WTC11 (cell line): ENCODE measurements at regions not wholly inside any gene's neighbourhood (a gene's known extent, or its start where the extent isn't known, plus 50 kb on each side); places are given as distances from the start of the nearest gene placed in this dataset.

ENCODE experiments used
- ATAC-seq: fragments of 200-7000 bp; cut with Tn5 transposase; 2 replicates; pipeline ENCODE4 v1.10.0; 2021; ENCODE audit warnings: mild to moderate bottlenecking, moderate library complexity
- CTCF ChIA-PET: fragments of 300-600 bp; sonication (Branson Sonifier 250); formaldehyde crosslinking; loops from one replicate; lab custom pipeline; 2021; ENCODE audit warnings: antibody characterized with exemption; lab: Charles Lee
- POLR2A ChIA-PET: fragments of 350-600 bp; sonication (Branson Sonifier 250); formaldehyde crosslinking; loops from one replicate; lab custom pipeline; 2021; ENCODE audit warnings: antibody characterized with exemption; lab: Charles Lee
- DNase-seq: peaks from one replicate; pipeline ENCODE4 v3.0.0; 2021; ENCODE audit warnings: low spot score
- H3K27ac Mint-ChIP-seq: 2 replicates; pipeline ENCODE4 v1.8.0; 2021; ENCODE audit warnings: mixed read lengths
- H3K27me3 Mint-ChIP-seq: 2 replicates; pipeline ENCODE4 v1.8.0; 2021; ENCODE audit warnings: low read depth, mild to moderate bottlenecking, moderate library complexity, mixed read lengths
- H3K36me3 Mint-ChIP-seq: 2 replicates; pipeline ENCODE4 v1.8.0; 2021; ENCODE audit warnings: mixed read lengths
- H3K4me1 Mint-ChIP-seq: 2 replicates; pipeline ENCODE4 v1.8.0; 2022; ENCODE audit warnings: mixed read lengths
- H3K4me3 Mint-ChIP-seq: 2 replicates; pipeline ENCODE4 v1.8.0; 2021; ENCODE audit warnings: mild to moderate bottlenecking, moderate library complexity, mixed read lengths
- H3K9me3 Mint-ChIP-seq: 2 replicates; pipeline ENCODE4 v1.8.0; 2021; ENCODE audit warnings: mixed read lengths
- CREM ChIP-seq: sonication (generic); formaldehyde crosslinking; IDR thresholded peaks from 2 replicates; pipeline ENCODE4 v1.8.1; 2022; ENCODE audit warnings: mild to moderate bottlenecking, missing genetic modification reagents, moderate library complexity
- E2F1 ChIP-seq: sonication (generic); formaldehyde crosslinking; IDR thresholded peaks from 2 replicates; pipeline ENCODE4 v1.8.0; 2022; ENCODE audit warnings: mild to moderate bottlenecking, missing genetic modification reagents
- ETV6 ChIP-seq: sonication (generic); formaldehyde crosslinking; IDR thresholded peaks from 2 replicates; pipeline ENCODE4 v1.8.1; 2022; ENCODE audit warnings: mild to moderate bottlenecking, missing genetic modification reagents
- FOXJ3 ChIP-seq: sonication (generic); formaldehyde crosslinking; IDR thresholded peaks from 2 replicates; pipeline ENCODE4 v1.9.0; 2021; ENCODE audit warnings: missing genetic modification reagents, mild to moderate bottlenecking, borderline replicate concordance
- FOXP4 ChIP-seq: sonication (generic); formaldehyde crosslinking; IDR thresholded peaks from 2 replicates; pipeline ENCODE4 v1.8.0; 2022; ENCODE audit warnings: mild to moderate bottlenecking, missing genetic modification reagents
- GTF2I ChIP-seq: fragments of 250-450 bp; sonication (Bioruptor Pico); conservative IDR thresholded peaks from 2 replicates; pipeline ENCODE4 v1.4.0; 2021; ENCODE audit warnings: mild to moderate bottlenecking
- SP1 ChIP-seq: sonication (generic); formaldehyde crosslinking; conservative IDR thresholded peaks from 2 replicates; pipeline ENCODE4 v1.8.1; 2022; ENCODE audit warnings: missing genetic modification reagents
- STAT6 ChIP-seq: sonication (generic); formaldehyde crosslinking; conservative IDR thresholded peaks from 2 replicates; pipeline ENCODE4 v1.8.1; 2023; ENCODE audit warnings: mild to moderate bottlenecking, low read depth, missing genetic modification reagents, moderate library complexity
- TEAD1 ChIP-seq: sonication (generic); formaldehyde crosslinking; IDR thresholded peaks from 2 replicates; pipeline ENCODE4 v1.8.0; 2022; ENCODE audit warnings: mild to moderate bottlenecking, missing genetic modification reagents
- TP53 ChIP-seq: sonication (generic); formaldehyde crosslinking; IDR thresholded peaks from 2 replicates; pipeline ENCODE4 v1.8.1; 2023; ENCODE audit warnings: mild to moderate bottlenecking, missing genetic modification reagents
- ZNF396 ChIP-seq: fragments of 250-450 bp; sonication (Bioruptor Pico); IDR thresholded peaks from 2 replicates; pipeline ENCODE4 v1.8.0; 2021; ENCODE audit warnings: mild to moderate bottlenecking, moderate library complexity, borderline replicate concordance
- TF ChIP-seq, protein P1 (sequence below): sonication (generic); formaldehyde crosslinking; IDR thresholded peaks from 2 replicates; pipeline ENCODE4 v1.8.0; 2022; ENCODE audit warnings: mild to moderate bottlenecking, missing genetic modification reagents
- TF ChIP-seq, protein P2 (sequence below): fragments of 250-450 bp; sonication (Bioruptor Pico); IDR thresholded peaks from 2 replicates; pipeline ENCODE4 v1.9.0; 2021; ENCODE audit warnings: mild to moderate bottlenecking
- TF ChIP-seq, protein P3 (sequence below): sonication (generic); formaldehyde crosslinking; IDR thresholded peaks from 2 replicates; pipeline ENCODE4 v1.8.0; 2023; ENCODE audit warnings: missing genetic modification reagents, mild to moderate bottlenecking, borderline replicate concordance

DNA sequence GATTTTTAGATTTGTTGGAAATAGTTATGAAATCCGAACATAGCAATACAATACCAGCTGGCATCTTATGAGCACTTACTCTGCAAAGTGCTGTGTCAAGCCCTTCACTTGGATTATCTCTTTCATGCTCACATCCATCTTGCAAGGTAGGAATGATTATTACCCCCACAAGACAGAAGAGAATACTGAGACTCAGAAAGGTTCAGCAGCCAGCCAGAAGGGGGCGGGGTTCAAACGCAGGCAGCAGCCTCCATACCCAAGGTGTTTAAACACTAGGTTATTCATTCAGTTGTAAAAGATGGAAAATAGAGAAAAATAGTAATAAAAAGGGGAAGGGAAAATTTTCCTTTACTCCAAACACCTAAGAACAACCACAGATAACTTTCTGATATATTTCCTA, 158.5 kb downstream of the CCDC34 start:
- DNase-seq (no peak), ATAC-seq (no peak)
- Mint-ChIP-seq H3K4me3 (no peak overlapping the region), H3K4me1 (peaks cover 34% of the 10 kb centered on the region), H3K27ac (no peak overlapping the region), H3K27me3 (no peaks in the 10 kb centered on the region), H3K36me3 (peaks cover 19% of the 10 kb centered on the region), H3K9me3 (no peaks in the 10 kb centered on the region)
- CTCF ChIA-PET: no interaction called here
- TF ChIP-seq TP53 (CRISPR knock-in tag): no peak
- no peak for TF ChIP-seq FOXJ3 (CRISPR knock-in tag)
- no peak for TF ChIP-seq E2F1
- TF ChIP-seq FOXP4 (CRISPR knock-in tag): no peak
- TF ChIP-seq, protein P1, sequence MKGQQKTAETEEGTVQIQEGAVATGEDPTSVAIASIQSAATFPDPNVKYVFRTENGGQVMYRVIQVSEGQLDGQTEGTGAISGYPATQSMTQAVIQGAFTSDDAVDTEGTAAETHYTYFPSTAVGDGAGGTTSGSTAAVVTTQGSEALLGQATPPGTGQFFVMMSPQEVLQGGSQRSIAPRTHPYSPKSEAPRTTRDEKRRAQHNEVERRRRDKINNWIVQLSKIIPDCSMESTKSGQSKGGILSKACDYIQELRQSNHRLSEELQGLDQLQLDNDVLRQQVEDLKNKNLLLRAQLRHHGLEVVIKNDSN (CRISPR knock-in tag): no peak
- no peak for TF ChIP-seq GTF2I (CRISPR knock-in tag)
- no peak for TF ChIP-seq STAT6 (CRISPR knock-in tag)
- POLR2A ChIA-PET: no interaction called here

DNA sequence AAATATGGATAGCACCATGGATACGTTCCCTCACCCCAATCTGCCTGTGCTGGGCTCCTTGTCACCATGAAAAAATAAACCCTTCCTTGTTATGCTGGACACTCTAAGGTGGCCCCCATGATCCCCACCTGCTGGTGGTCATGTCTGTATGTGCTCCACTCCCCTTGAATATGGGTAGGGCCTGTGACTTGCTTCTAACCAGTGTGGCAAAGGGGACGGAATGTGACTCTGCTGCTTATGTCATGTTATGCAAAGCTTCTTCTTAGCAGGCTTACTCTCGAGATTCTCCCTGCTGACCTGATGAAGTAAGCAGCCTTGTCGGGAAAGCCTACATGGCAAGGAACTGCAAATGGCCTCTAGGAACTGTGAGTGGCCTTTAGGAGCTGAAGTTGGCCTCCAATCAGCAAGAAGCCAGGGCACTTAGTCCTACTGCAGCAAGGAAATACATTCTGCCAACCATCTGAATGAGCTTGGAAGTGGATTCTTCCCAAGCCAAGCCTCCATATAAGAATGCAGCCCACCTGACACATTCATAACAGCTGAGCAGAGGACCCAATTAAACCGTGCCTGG, 159.9 kb downstream of the CCDC34 start:
- H3K4me1 Mint-ChIP-seq: peaks cover 34% of the 10 kb centered on the region
- CTCF ChIA-PET: interaction anchor here (0.5 kb wide), 1 partner anchor 284 kb away, joined by 3 read pairs; no protein-coding TSS in a partner anchor
- H3K4me3 Mint-ChIP-seq: no peak overlapping the region

More for the DNA sequence above, 159.9 kb downstream of the CCDC34 start:
- Mint-ChIP-seq H3K27ac (no peak overlapping the region), H3K9me3 (no peaks in the 10 kb centered on the region), H3K36me3 (peaks cover 15% of the 10 kb centered on the region), H3K27me3 (no peaks in the 10 kb centered on the region)
- POLR2A ChIA-PET: no interaction called here
- TF ChIP-seq SP1 (CRISPR knock-in tag) (no peak), CREM (CRISPR knock-in tag) (no peak), ZNF396 (no peak), TEAD1 (CRISPR knock-in tag) (no peak), ETV6 (no peak)
- TF ChIP-seq, protein P2, sequence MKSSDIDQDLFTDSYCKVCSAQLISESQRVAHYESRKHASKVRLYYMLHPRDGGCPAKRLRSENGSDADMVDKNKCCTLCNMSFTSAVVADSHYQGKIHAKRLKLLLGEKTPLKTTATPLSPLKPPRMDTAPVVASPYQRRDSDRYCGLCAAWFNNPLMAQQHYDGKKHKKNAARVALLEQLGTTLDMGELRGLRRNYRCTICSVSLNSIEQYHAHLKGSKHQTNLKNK (CRISPR knock-in tag): no peak
- TF ChIP-seq, protein P3, sequence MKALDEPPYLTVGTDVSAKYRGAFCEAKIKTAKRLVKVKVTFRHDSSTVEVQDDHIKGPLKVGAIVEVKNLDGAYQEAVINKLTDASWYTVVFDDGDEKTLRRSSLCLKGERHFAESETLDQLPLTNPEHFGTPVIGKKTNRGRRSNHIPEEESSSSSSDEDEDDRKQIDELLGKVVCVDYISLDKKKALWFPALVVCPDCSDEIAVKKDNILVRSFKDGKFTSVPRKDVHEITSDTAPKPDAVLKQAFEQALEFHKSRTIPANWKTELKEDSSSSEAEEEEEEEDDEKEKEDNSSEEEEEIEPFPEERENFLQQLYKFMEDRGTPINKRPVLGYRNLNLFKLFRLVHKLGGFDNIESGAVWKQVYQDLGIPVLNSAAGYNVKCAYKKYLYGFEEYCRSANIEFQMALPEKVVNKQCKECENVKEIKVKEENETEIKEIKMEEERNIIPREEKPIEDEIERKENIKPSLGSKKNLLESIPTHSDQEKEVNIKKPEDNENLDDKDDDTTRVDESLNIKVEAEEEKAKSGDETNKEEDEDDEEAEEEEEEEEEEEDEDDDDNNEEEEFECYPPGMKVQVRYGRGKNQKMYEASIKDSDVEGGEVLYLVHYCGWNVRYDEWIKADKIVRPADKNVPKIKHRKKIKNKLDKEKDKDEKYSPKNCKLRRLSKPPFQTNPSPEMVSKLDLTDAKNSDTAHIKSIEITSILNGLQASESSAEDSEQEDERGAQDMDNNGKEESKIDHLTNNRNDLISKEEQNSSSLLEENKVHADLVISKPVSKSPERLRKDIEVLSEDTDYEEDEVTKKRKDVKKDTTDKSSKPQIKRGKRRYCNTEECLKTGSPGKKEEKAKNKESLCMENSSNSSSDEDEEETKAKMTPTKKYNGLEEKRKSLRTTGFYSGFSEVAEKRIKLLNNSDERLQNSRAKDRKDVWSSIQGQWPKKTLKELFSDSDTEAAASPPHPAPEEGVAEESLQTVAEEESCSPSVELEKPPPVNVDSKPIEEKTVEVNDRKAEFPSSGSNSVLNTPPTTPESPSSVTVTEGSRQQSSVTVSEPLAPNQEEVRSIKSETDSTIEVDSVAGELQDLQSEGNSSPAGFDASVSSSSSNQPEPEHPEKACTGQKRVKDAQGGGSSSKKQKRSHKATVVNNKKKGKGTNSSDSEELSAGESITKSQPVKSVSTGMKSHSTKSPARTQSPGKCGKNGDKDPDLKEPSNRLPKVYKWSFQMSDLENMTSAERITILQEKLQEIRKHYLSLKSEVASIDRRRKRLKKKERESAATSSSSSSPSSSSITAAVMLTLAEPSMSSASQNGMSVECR (CRISPR knock-in tag): no peak
- no peak for DNase-seq
- ATAC-seq: no peak
